GM12878 (cell line): ENCODE measurements at regions not wholly inside any gene's neighbourhood (a gene's known extent, or its start where the extent isn't known, plus 50 kb on each side); places are given as distances from the start of the nearest gene placed in this dataset.

ENCODE experiments used
- ATAC-seq: fragments of 200-7000 bp; cut with Tn5 transposase; 3 replicates; pipeline ENCODE4 v1.9.1; 2020; ENCODE audit warnings: mild to moderate bottlenecking, moderate library complexity
- BruUV-seq: library from RNA; stranded (reverse); fragments of 400-500 nt; replicated peaks from 2 replicates; lab custom pipeline; 2021; lab: Mats Ljungman, UMichigan
- CTCF ChIA-PET: fragments of 300-600 bp; sonication (Branson Sonifier 250); formaldehyde crosslinking; extraction: SDS; loops from one replicate; lab custom pipeline; 2021; ENCODE audit warnings: inconsistent platforms; lab: Yijun Ruan, JAX
- POLR2A ChIA-PET: fragments of 350-600 bp; formaldehyde crosslinking; extraction: SDS; loops from one replicate; lab custom pipeline; 2021; ENCODE audit warnings: inconsistent platforms; lab: Charles Lee
- RAD21 ChIA-PET: fragments of 300-600 bp; sonication (Branson Sonifier 250); formaldehyde crosslinking; loops from one replicate; lab custom pipeline; 2023; ENCODE audit warnings: antibody characterized with exemption; ENCODE audit not compliant: unreplicated experiment; lab: Charles Lee
- SMC1A ChIA-PET: fragments of 300-600 bp; sonication (Branson Sonifier 250); formaldehyde crosslinking; loops from one replicate; lab custom pipeline; 2023; ENCODE audit not compliant: unreplicated experiment, uncharacterized antibody; lab: Charles Lee
- DNase-seq: peaks from one replicate; pipeline ENCODE4 v3.0.0-alpha.2; 2011; ENCODE audit warnings: low read depth, low spot score
- FAIRE-seq: peaks from 3 replicates; lab custom pipeline; 2011; peaks lifted over from hg19 to GRCh38; lab: Jason Lieb, UNC
- H2AFZ ChIP-seq: 2 replicates; pipeline ENCODE4 v1.6.0; 2011; ENCODE audit warnings: low read depth, low read length, control low read depth; ENCODE audit not compliant: control insufficient read depth
- H3K27ac ChIP-seq: 2 replicates; pipeline ENCODE4 v1.5.1; 2011; ENCODE audit warnings: control low read depth; ENCODE audit not compliant: control insufficient read depth, insufficient read depth
- H3K27me3 ChIP-seq, 2 experiments: replicated peaks in 1 of 2; 2 replicates each; pipeline versions ENCODE4 v1.6.0 to v1.6.1; 2011; ENCODE audit warnings: low read length in 1 of 2; ENCODE audit not compliant: control insufficient read depth in 2 of 2, insufficient read depth in 2 of 2
- H3K36me3 ChIP-seq, 2 experiments: 2 replicates each; pipeline ENCODE4 v1.5.1; 2011; ENCODE audit warnings: low read length in 1 of 2; ENCODE audit not compliant: control insufficient read depth in 2 of 2, insufficient read depth in 2 of 2
- H3K4me1 ChIP-seq: 2 replicates; pipeline ENCODE4 v1.6.1; 2011; ENCODE audit warnings: mild to moderate bottlenecking, low read length, moderate library complexity, mixed read lengths; ENCODE audit not compliant: control insufficient read depth, insufficient read depth
- H3K4me2 ChIP-seq: 2 replicates; pipeline ENCODE4 v1.6.0; 2011; ENCODE audit warnings: control low read depth; ENCODE audit not compliant: control insufficient read depth, insufficient read depth
- H3K4me3 ChIP-seq: fragments of 200-600 bp; sonication (generic); 2 replicates; pipeline ENCODE4 v1.5.1; 2016
- H3K79me2 ChIP-seq: 2 replicates; pipeline ENCODE4 v1.6.0; 2011; ENCODE audit warnings: low read length; ENCODE audit not compliant: control insufficient read depth, insufficient read depth
- H3K9ac ChIP-seq: 2 replicates; pipeline ENCODE4 v1.8.0; 2011; ENCODE audit warnings: low read length, control low read depth, mixed read lengths; ENCODE audit not compliant: control insufficient read depth, insufficient read depth
- H3K9me3 ChIP-seq: replicated peaks from 3 replicates; pipeline ENCODE4 v1.5.1; 2011; ENCODE audit warnings: mild to moderate bottlenecking, low read length; ENCODE audit not compliant: control insufficient read depth, insufficient read depth
- H4K20me1 ChIP-seq: 2 replicates; pipeline ENCODE4 v1.6.0; 2011; ENCODE audit not compliant: control insufficient read depth, insufficient read depth
- BACH1 ChIP-seq: fragments of 450-650 bp; IDR thresholded peaks from 2 replicates; pipeline ENCODE4 v1.6.1; 2017; ENCODE audit warnings: mild to moderate bottlenecking, borderline replicate concordance
- CTCF ChIP-seq, 3 experiments: IDR thresholded peaks in 2 of 3; conservative IDR thresholded peaks in 1 of 3; 2 replicates each; pipeline ENCODE4 v1.5.1; 2011; ENCODE audit warnings: low read depth in 3 of 3, low read length in 3 of 3, mild to moderate bottlenecking in 3 of 3, control low read depth in 2 of 3, moderate library complexity in 2 of 3, inconsistent platforms in 1 of 3, mixed read lengths in 1 of 3; ENCODE audit not compliant: control insufficient read depth in 2 of 3, insufficient read depth in 1 of 3; ENCODE audit errors: extremely low read depth in 1 of 3
- E2F4 ChIP-seq: IDR thresholded peaks from 2 replicates; pipeline ENCODE4 v1.6.1; 2012; ENCODE audit warnings: low read depth, low read length, improper control_type of control experiment
- IKZF2 ChIP-seq, 2 experiments: fragments of 450-650 bp; IDR thresholded peaks; 2 replicates each; pipeline ENCODE4 v1.6.1; 2017; ENCODE audit warnings: mild to moderate bottlenecking in 2 of 2, moderate library complexity in 2 of 2
- POLR2AphosphoS5 ChIP-seq: IDR thresholded peaks from 2 replicates; pipeline ENCODE4 v1.6.1; 2011; ENCODE audit warnings: mild to moderate bottlenecking, low read length, inconsistent platforms
- RBBP5 ChIP-seq: fragments of 200-600 bp; sonication (generic); conservative IDR thresholded peaks from 2 replicates; pipeline ENCODE4 v1.6.1; 2016
- TCF12 ChIP-seq: IDR thresholded peaks from 2 replicates; pipeline ENCODE4 v1.6.1; 2011; ENCODE audit warnings: low read depth, mild to moderate bottlenecking, low read length
- ZNF384 ChIP-seq: IDR thresholded peaks from 2 replicates; pipeline ENCODE4 v1.6.1; 2012; ENCODE audit warnings: low read depth, mild to moderate bottlenecking, low read length, improper control_type of control experiment, borderline replicate concordance
- ZNF592 ChIP-seq: fragments of 450-650 bp; IDR thresholded peaks from 2 replicates; pipeline ENCODE4 v1.6.1; 2017; ENCODE audit warnings: mild to moderate bottlenecking, moderate library complexity
- WGBS: methylation state at CpG from one replicate; pipeline ENCODE4 v1.1.6; 2016; ENCODE audit warnings: low lambda C conversion rate; ENCODE audit not compliant: insufficient replicate concordance, insufficient coverage; ENCODE audit errors: missing lambda C conversion rate; 5-methylcytosine and 5-hydroxymethylcytosine counted together
- in situ Hi-C: fragments of 300-500 bp; cut with MboI; formaldehyde crosslinking; loops from 9 replicates; pipeline ENCODE4 v1.14.3; 2018; ENCODE audit warnings: mixed read lengths
- intact Hi-C: fragments of 100-400 bp; cut with micrococcal nuclease; formaldehyde crosslinking; loops from one replicate; pipeline ENCODE4 v1.14.2; 2022; ENCODE audit not compliant: unreplicated experiment
- TF ChIP-seq, protein P1 (sequence below): fragments of 450-650 bp; conservative IDR thresholded peaks from 2 replicates; pipeline ENCODE4 v1.6.1; 2017; ENCODE audit warnings: mild to moderate bottlenecking, moderate library complexity
- TF ChIP-seq, protein P2 (sequence below): fragments of 450-650 bp; IDR thresholded peaks from 2 replicates; pipeline ENCODE4 v1.6.1; 2017; ENCODE audit warnings: antibody characterized with exemption, mild to moderate bottlenecking, moderate library complexity
- TF ChIP-seq, protein P3 (sequence below): IDR thresholded peaks from 2 replicates; pipeline ENCODE4 v1.6.1; 2012; ENCODE audit warnings: low read depth, low read length, improper control_type of control experiment

DNA sequence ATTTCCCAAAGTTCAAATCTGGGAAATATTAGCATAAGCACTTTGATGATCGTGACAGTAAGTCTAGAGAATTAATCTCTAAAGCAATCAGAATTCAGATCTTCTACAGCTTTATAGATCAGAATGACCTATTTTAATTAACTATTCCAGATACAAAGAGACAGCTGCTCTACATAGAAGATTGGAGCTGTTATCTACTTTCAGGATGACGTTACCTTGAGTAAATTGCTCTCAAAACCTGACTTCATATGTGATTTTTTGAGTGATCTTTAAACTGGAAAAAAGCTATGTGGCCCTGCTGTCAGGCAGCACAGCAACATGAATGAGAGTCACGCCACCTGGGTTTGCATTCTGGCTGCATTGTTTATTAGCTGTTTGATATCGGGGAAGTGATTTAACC, 259.9 kb upstream of the CDH6 start:
- FAIRE-seq (no peak), ATAC-seq (no peak), DNase-seq (no peak)
- H3K4me2 ChIP-seq, result no peak overlapping the region
- no peaks in the 10 kb centered on the region for H3K4me1 ChIP-seq
- in situ Hi-C loops (no loop called here), intact Hi-C loops (no loop called here)
- H3K9me3 ChIP-seq, result no peaks in the 10 kb centered on the region
- ChIA-PET SMC1A (interaction anchor here (1.5 kb wide), 1 partner anchor 15 kb away, joined by 3 read pairs; no protein-coding TSS in a partner anchor), POLR2A (no interaction called here), RAD21 (no interaction called here), CTCF (no interaction called here)
- H3K27me3 ChIP-seq, result no peaks in the 10 kb centered on the region
- H3K36me3 ChIP-seq, result no peaks in the 10 kb centered on the region
- WGBS, result 21% methylated on average over 4 of the region's 4 CpGs
- H3K4me3 ChIP-seq, result no peak overlapping the region
- BruUV-seq, result no TSS peak
- H4K20me1 ChIP-seq, result no peaks in the 10 kb centered on the region
- no peaks in the 10 kb centered on the region for H3K79me2 ChIP-seq
- no peak overlapping the region for H3K27ac ChIP-seq
- no peak overlapping the region for H3K9ac ChIP-seq
- H2AFZ ChIP-seq, result no peak overlapping the region
- TF ChIP-seq, protein P1, sequence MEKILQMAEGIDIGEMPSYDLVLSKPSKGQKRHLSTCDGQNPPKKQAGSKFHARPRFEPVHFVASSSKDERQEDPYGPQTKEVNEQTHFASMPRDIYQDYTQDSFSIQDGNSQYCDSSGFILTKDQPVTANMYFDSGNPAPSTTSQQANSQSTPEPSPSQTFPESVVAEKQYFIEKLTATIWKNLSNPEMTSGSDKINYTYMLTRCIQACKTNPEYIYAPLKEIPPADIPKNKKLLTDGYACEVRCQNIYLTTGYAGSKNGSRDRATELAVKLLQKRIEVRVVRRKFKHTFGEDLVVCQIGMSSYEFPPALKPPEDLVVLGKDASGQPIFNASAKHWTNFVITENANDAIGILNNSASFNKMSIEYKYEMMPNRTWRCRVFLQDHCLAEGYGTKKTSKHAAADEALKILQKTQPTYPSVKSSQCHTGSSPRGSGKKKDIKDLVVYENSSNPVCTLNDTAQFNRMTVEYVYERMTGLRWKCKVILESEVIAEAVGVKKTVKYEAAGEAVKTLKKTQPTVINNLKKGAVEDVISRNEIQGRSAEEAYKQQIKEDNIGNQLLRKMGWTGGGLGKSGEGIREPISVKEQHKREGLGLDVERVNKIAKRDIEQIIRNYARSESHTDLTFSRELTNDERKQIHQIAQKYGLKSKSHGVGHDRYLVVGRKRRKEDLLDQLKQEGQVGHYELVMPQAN, result no peak
- TF ChIP-seq E2F4 (no peak), RBBP5 (no peak), CTCF (IDR thresholded peaks at IDR 0.05 in 2 of 3, conservative IDR thresholded peaks at IDR 0.05 in 1 of 3; ENCODE audit: control insufficient read depth in 2 of 3, extremely low read depth in 1 of 3, insufficient read depth in 1 of 3, low read depth in 3 of 3, low read length in 3 of 3) (no peak), ZNF384 (no peak), BACH1 (no peak), TCF12 (no peak), POLR2AphosphoS5 (no peak), IKZF2 (IDR thresholded peaks at IDR 0.05) (no peak), ZNF592 (no peak)
- TF ChIP-seq, protein P2, sequence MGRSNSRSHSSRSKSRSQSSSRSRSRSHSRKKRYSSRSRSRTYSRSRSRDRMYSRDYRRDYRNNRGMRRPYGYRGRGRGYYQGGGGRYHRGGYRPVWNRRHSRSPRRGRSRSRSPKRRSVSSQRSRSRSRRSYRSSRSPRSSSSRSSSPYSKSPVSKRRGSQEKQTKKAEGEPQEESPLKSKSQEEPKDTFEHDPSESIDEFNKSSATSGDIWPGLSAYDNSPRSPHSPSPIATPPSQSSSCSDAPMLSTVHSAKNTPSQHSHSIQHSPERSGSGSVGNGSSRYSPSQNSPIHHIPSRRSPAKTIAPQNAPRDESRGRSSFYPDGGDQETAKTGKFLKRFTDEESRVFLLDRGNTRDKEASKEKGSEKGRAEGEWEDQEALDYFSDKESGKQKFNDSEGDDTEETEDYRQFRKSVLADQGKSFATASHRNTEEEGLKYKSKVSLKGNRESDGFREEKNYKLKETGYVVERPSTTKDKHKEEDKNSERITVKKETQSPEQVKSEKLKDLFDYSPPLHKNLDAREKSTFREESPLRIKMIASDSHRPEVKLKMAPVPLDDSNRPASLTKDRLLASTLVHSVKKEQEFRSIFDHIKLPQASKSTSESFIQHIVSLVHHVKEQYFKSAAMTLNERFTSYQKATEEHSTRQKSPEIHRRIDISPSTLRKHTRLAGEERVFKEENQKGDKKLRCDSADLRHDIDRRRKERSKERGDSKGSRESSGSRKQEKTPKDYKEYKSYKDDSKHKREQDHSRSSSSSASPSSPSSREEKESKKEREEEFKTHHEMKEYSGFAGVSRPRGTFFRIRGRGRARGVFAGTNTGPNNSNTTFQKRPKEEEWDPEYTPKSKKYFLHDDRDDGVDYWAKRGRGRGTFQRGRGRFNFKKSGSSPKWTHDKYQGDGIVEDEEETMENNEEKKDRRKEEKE, result no peak
- TF ChIP-seq, protein P3, sequence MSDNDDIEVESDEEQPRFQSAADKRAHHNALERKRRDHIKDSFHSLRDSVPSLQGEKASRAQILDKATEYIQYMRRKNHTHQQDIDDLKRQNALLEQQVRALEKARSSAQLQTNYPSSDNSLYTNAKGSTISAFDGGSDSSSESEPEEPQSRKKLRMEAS, result no peak
